Anterior cingulate cortex (tissue), 58 donors: ENCODE measurements at regions not wholly inside any gene's neighbourhood (a gene's known extent, or its start where the extent isn't known, plus 50 kb on each side); places are given as distances from the start of the nearest gene placed in this dataset.
A peak's percentile ranks its signal among the peaks of the same experiment; 100 is the strongest.

Experiments
- DNase-seq, 58 donors: peaks; one replicate each; lab custom pipeline; 2025; lab: John Stamatoyannopoulos, UW

DNA sequence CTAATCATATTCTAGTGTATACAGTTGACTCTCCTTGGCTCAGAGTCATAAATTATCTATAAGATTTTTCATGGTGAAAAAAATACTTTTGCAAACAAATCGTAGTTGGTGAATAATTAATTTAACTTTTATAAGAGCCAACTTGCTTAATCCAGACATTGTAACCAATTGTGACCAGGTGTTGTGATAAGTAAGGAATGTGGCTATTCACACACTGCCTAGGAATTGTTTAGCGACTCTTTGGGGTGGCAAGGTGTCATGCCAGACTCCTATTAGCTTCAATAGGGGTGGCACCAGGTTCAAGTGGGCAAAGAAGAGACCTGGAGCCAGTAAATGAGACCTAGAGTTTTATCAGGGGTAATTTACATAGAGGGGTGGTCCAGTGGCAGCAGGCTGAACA, 344.7 kb upstream of the PKDCC start:
- no peak for DNase-seq

DNA sequence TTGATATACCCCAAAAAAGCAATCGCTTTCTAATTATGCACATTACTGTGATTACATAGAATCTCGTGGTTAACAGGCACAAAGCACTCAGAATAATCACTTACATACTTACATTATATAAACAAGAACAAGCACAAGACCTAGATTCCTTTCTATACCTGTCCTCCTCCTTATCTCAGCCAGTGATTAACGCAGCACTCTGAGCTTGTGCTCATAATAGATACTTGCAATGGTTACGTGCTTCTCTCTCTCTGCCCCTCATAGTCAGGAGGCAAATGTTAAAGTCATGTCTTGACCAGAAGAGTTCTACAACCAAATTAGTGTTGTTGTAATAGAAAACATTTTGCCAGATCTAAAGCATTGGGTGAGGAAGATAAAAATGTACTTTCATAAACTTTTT, 342.2 kb upstream of the PKDCC start:
- no peak for DNase-seq

DNA sequence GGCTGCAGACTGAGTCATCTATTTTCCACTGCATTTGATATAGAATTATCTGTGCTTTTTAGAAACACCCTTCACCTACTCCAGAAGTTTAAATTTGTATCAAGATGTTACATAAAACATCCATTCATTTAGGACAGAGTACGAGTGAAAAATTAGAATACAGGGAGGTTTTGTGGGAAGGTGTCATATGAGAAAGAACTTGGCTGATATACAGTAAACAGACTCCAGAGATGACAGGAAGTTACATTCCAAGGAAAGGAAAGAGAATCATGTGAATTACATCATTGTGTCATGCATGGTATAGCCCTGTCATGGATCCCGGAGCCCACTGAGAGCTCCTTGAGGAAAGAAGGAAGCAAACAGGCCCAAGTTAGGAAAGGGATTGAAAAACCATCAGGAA, 341.5 kb upstream of the PKDCC start:
- peak in 1 of 58 donors; percentile 5 for DNase-seq

GRCh38 chr2:41707790-41708451, 339.9 kb upstream of the PKDCC start:
- no peak for DNase-seq

DNA sequence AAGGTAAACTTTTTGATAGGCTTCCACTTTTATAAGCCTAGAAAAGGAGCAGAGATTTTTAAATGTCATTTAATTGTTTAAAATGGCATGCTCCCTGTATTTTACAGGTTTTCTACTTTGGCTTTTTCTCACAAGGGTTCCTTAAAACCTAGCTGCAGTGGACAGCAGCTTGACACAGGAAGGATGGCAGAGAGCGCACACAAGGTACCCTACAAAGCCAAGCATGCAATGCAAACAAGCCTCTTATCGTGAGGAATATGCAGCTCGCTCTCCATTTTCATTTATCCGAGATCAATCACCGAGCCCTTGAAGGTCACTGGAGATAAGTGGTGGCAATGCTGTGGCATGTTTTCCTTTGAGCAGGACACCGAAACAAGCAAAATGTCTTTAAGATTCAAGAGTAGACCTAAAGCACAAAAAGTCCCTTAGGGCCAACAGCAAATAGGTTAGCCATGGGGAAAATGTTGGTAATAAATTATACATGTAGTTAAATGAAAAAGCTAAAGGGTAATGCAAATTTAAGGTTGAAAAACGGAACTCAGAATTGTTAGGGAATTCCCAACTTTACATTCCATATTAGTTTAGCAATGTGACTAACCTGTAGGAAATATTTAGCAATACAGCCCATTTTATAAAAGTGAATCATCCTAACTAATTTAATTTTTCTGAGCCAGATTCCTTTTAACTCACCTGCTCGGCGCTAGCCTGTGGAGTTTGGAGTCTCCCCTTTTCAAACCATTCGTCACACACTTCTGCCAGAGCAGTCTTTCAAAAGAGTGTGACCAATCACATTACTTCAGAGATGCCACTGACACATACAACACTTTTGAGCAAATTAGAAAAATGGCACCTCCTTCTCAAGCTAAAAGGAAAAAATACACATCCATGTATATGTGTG, 337.9 kb upstream of the PKDCC start:
- no peak for DNase-seq

GRCh38 chr2:41710944-41711343, 336.9 kb upstream of the PKDCC start:
- no peak for DNase-seq

- no peak for DNase-seq
These were observed 336.1 kb upstream of the PKDCC start for GRCh38 chr2:41711736-41712135.

DNA sequence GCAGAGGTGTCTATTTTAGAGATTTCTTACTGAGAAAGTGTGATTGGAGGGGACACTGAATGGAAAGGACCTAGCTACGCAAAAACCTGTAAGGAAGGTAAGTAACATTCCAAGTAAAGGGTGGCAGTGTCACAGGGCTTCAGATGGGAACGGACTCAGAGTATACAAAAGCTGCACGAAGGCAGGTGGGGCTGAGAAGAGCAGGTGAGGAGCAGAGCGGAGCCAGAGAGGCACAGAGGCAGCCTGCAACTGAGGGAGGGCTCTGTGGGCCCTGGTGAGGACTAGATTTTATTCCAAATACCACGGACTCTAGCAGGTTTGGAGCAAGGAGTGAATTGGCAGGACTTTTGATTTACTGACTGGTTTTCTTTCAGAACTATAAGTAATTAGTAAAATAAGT, 331.3 kb upstream of the PKDCC start:
- DNase-seq, result no peak

- DNase-seq, result peak in 1 of 58 donors; percentile 15
These were observed 330.0 kb upstream of the PKDCC start for GRCh38 chr2:41717839-41718238.

DNA sequence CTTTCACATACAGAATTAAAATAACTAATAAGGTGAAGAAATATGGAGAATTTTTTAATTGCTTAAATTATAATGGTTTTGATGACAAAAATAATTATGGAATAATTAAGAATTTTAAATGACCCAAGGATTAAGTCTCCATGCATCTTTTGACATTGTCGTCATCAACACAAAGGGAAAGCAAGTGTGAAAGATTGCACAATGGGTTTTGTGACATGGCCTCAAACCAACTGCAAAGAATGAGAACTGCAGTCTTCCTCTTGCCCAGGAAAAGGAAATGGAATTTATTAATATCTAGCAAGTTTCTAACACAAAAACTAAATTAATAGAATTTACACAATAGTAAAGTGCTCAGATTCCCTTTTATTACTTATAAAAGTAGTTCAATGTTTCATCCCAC, 329.1 kb upstream of the PKDCC start:
- DNase-seq, result no peak

DNA sequence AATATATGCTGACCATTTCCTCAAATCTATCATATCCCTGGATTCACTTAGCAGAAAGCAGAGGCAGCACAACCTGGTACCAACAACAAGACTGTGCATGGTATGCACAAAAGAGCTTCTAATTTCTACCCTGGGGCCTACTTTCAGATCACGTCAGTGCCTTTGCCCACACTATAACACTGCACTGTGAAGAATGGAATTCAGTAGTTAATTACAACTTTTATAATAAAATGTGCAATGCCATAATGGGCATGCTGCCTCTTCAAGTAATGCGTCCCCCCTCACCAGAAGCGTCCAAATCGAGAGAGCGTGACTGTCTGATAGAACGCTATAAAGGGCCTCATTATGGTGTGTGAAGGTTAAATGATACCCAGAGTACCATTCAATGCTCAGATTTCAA, 328.1 kb upstream of the PKDCC start:
- no peak for DNase-seq

DNA sequence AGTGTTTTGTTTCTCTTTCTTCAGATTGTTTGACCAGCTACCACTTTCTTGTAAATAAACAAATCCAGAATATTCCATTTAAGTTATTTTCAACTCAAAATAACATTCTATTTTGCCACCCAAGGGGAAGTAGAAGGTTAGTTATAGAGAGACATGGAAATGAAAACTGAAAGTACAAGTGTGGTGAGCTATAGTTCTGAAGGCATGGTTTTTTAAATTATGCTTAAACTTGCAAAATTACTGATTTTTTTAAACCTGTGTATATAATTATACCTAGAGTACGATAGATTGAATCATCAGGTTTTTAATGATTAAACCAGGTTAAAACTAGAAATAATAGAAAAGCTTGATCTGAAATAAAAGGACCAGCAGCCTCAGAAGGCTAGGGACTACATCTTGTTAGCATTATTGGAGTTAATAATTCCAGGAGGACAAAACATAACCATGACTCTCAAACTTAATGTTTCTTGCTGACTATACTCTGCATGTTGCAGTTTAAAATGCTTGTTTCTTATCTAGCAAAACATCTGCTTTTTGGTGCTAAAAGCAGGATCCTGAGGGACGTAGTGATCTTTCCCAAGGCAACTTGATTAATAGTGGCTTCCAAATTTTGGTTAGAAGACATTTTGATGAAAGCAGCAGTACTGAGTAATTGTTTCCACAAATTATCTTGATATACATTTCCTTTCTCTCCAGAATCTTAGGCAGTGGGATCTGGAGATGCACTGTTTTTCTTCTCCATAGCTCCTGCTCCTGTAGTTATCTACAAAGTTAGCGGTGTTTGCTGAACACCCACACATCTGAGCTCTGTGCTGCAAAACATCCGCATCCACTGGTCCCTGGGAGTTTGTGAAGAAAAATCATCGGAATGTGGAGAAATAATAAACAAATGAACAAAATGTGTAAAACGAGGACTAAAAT, 327.2 kb upstream of the PKDCC start:
- DNase-seq, result no peak

DNA sequence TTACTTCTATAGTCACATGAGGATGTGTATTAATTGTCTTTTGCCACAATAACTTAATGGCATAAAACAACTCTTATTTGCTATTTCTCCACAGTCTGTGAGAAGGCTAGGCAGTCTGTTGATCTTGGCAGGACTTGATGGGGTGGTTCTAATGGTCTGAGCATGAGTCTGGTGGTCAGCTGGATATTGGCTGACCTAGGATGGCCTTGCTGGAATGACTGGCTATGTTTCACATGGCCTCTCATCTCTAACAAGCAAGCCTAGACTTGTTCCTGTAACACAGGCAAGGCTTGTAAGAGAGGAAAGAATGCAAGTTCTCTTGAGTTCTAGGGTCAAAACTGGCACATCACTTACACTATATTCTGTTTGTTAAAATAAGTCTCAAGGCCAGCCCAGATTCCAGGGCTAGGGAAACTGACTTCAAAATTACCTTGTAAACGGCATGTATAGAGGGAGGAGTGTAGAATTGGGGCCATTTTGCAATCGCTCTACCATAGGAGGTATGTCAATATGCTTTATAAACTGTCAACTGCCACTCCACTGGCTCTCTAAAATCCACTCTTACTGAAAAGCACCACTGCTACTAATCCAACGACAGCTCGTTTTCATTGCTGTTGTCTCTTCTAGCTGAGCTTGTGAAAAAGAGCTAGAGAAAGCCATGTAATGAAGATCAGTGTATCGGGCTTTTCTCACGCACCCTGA, 325.0 kb upstream of the PKDCC start:
- DNase-seq, result no peak

GRCh38 chr2:41723526-41723925, 324.3 kb upstream of the PKDCC start:
- DNase-seq, result no peak

GRCh38 chr2:41724465-41724864, 323.4 kb upstream of the PKDCC start:
- no peak for DNase-seq

DNA sequence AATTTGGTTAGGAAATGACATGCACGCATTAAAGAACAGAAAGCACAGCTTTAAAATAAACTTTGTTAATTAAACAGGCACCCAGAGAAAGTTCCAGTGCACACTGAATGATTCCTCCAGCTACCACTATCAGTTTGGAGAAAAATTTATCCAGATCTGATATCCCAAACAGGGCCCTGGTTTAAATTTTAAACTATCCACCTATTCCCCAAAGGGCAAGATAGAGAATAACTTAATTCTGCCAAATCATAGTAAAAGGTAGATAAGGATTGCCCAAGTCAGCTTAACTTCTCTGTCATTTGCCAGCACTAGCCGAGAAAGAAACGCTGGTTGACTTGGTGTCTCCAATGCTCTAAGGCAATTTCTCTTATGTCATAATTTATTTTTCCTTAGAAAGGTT, 321.9 kb upstream of the PKDCC start:
- no peak for DNase-seq

GRCh38 chr2:41726364-41726763, 321.5 kb upstream of the PKDCC start:
- no peak for DNase-seq

DNA sequence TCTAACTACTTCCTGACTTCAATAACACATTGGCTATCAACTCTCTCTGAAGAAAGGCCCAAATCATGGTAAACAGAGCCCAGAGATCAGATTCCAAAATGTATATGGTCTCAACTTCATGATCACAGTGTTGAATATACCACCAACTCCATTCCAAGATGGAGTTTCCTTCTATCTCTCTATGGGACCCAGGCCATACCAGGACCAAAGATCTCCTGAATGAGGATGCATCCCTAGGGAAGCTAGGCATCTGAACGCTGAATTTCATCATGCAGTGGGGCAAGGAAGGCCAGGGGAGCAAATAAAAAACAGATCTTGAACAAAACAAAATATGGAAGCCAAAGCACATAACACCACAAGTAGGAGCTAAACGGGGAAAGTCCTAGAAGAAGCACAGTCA, 320.7 kb upstream of the PKDCC start:
- DNase-seq, result no peak

DNA sequence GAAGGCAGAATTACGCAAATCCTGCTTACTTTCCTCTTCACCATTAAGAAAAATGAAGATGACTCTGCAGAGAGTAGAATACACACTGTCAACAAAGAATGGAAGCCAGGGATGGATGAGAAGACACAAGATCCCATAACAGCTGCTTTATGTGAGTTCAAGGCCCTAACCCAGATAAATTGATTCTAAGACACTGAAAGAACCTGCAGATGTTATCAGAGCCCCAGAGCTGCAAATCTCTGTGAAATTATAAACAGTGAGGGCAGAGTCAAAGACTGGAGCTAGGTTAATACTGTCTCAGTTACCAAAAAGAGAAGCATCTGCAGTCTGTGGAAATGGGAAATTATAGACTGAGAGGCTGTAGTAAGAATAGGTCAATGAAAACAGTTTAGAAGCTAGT, 320.1 kb upstream of the PKDCC start:
- DNase-seq, result no peak

- DNase-seq, result no peak
These were observed 319.0 kb upstream of the PKDCC start for GRCh38 chr2:41728788-41729338.
